NCI-H69 (cell line): ENCODE measurements at regions not wholly inside any gene's neighbourhood (a gene's known extent, or its start where the extent isn't known, plus 50 kb on each side); places are given as distances from the start of the nearest gene placed in this dataset.

Source experiments
- DNase-seq: peaks from one replicate; lab custom pipeline; 2025; lab: John Stamatoyannopoulos, UW

GRCh38 chr16:66315210-66315825 is 51.2 kb upstream of the CDH5 start:
- peak; percentile 73 for DNase-seq

- no peak for DNase-seq
Observed at GRCh38 chr16:66311306-66311705, 55.2 kb upstream of the CDH5 start.

- DNase-seq, result no peak
Observed at GRCh38 chr16:66309215-66309807, 57.2 kb upstream of the CDH5 start.

- DNase-seq, result no peak
Observed at GRCh38 chr16:66308096-66308495, 58.4 kb upstream of the CDH5 start.

GRCh38 chr16:66306366-66307150 is 59.9 kb upstream of the CDH5 start:
- no peak for DNase-seq

- DNase-seq, result no peak
Observed at GRCh38 chr16:66304961-66305360, 61.5 kb upstream of the CDH5 start.

- DNase-seq, result peak; percentile 1
Observed at GRCh38 chr16:66304151-66304550, 62.3 kb upstream of the CDH5 start.

GRCh38 chr16:66300501-66300900 is 66.0 kb upstream of the CDH5 start:
- no peak for DNase-seq

GRCh38 chr16:66300037-66300436 is 66.5 kb upstream of the CDH5 start:
- DNase-seq, result no peak

- no peak for DNase-seq
Observed at GRCh38 chr16:66299349-66299748, 67.1 kb upstream of the CDH5 start.

GRCh38 chr16:66298571-66299120 is 67.8 kb upstream of the CDH5 start:
- DNase-seq, result no peak

- no peak for DNase-seq
Observed at GRCh38 chr16:66298006-66298405, 68.5 kb upstream of the CDH5 start.

- no peak for DNase-seq
Observed at GRCh38 chr16:66296591-66296990, 69.9 kb upstream of the CDH5 start.

- DNase-seq, result no peak
Observed at GRCh38 chr16:66295761-66296546, 70.5 kb upstream of the CDH5 start.

GRCh38 chr16:66295213-66295612 is 71.3 kb upstream of the CDH5 start:
- no peak for DNase-seq

- no peak for DNase-seq
Observed at GRCh38 chr16:66294507-66294906, 72.0 kb upstream of the CDH5 start.

- no peak for DNase-seq
Observed at GRCh38 chr16:66293932-66294331, 72.6 kb upstream of the CDH5 start.

GRCh38 chr16:66293207-66293735 is 73.2 kb upstream of the CDH5 start:
- no peak for DNase-seq

- DNase-seq, result no peak
Observed at GRCh38 chr16:66292241-66292935, 74.1 kb upstream of the CDH5 start.

- DNase-seq, result no peak
Observed at GRCh38 chr16:66291833-66292232, 74.7 kb upstream of the CDH5 start.

GRCh38 chr16:66290431-66290830 is 76.1 kb upstream of the CDH5 start:
- no peak for DNase-seq
